NCI-H345 treated with DMSO at 0.1 percent for 48 hours (cell line): ENCODE measurements at regions not wholly inside any gene's neighbourhood (a gene's known extent, or its start where the extent isn't known, plus 50 kb on each side); places are given as distances from the start of the nearest gene placed in this dataset.
"Not testable (repeated sequence)": the region's sequence is repeated elsewhere in the genome, so short reads cannot be mapped to it uniquely, and the experiment has no call there.

Experiments used
- DNase-seq: peaks from one replicate; lab custom pipeline; 2025; ENCODE audit not compliant: unreplicated experiment; lab: John Stamatoyannopoulos, UW

DNA sequence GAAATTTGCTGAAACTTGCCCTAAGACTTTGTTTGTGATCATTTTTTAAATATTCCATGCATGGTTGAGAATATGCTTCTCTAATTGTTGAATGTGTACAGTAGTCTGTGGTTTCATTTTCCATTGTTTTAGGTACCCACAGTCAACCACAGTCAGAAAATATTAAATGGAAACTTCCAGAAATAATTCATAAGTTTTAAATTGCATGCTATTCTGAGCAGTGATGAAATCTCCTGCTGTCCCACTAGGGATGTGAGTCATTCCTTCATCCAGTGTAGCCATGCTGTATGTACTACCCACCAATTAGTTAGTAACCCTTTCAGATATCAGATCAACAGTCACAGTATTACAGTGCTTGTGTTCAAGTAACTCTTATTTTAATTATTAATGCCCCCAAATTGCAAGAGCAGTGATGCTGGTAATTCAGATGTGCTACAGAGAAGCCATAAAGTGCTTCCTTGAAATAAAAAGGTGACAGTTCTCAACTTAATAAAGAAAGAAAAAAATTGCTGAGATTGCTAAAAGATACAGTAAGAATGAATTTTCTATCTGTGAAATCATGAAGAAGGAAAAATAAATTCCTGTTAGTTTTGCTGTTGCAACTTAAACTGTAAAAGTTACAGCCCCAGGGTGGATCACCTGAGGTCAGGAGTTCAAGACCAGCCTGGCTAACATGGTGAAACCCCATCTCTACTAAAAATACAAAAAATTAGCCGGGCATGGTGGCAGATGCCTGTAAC, 79.9 kb upstream of the FBXL17 start:
- DNase-seq: no peak

- no peak for DNase-seq
Observed at GRCh38 chr5:108459769-108460168, 77.9 kb upstream of the FBXL17 start.

DNA sequence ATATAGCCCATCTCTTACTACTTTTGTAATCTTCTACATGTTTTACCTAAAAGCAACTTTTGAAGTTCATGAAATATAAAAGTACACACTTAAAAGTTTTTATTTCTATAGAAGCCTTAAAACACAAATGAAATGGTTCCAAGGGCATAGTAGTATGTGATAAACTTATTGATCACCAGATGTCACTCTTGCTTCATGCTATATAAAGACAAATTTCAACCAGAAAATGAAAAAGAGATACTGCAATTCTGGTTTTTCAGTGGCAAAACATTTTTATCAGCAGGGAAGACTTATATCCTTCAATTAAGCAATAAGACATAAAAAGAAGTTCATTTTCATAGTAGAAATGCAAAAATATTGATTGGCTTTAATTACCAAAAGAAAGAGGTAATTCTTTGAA, 69.4 kb upstream of the FBXL17 start:
- no peak for DNase-seq

DNA sequence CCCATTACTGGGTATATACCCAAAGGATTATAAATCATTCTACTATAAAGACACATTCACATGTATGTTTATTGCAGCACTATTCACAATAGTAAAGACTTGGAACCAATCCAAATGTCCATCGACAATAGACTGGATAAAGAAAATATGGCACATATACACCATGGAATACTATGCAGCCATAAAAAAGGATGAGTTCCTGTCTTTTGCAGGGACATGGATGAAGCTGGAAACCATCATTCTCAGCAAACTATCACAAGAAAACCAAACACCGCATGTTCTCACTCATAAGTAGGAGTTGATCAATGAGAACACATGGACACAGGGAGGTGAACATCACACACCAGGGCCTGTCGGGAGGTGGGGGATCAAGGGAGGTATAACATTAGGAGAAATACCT, 62.2 kb upstream of the FBXL17 start:
- not testable (repeated sequence) for DNase-seq

DNA sequence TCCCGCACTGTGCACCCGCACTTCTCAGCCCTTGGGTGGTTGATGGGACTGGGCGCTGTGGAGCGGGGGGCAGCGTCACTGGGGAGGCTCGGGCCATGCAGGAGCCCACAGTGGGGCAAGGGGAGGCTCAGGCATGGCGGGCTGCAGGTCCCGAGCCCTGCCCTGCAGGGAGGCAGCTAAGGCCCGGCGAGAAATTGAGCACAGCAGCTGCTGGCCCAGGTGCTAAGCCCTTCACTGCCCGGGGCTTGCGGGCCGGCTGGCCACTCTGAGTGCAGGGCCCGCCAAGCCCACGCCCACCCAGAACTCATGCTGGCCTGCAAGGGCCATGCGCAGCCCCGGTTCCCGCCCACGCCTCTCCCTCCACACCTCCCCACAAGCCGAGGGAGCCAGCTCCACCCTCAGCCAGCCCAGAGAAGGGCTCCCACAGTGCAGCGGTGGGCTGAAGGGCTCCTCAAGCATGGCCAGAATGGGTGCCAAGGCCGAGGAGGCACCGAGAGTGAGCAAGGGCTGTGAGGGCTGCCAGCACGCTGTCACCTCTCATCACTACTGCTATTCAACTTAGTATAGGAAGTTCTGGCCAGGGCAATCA, 60.3 kb upstream of the FBXL17 start:
- DNase-seq: not testable (repeated sequence)

DNA sequence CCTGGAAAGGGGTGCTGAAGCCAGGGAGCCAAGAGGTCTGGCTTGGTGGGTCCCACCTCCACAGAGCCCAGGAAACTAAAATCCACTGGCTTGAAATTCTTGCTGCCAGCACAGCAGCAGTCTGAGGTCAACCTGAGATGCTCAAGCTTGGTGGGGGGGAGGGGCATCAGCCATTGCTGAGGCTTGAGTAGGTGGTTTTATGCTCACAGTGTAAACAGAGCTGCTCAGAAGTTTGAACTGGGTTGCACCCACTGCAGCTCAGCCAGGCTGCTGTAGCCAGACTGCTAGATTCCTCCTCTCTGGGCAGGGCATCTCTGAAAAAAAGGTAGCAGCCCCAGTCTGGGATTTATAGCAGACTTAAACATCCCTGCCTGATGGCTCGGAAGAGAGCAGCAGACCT, 55.5 kb upstream of the FBXL17 start:
- DNase-seq: no peak

DNA sequence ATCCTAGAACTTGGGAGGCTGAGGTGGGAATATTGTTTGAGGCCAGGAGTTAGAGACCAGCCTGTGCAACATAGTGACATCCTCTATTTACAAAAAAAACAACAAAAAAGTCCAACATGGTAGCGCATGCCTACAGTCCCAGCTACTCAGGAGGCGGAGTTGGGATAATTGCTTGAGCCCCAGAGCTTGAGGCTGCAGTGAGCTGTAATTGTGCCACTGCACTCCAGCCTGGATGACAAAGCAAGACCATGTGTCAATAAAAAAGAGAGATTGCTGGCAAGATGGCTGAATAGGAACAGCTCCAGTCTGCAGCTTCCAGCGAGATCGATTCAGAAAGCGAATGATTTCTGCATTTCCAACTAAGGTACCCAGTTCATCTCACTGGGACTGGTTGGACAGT, 54.8 kb upstream of the FBXL17 start:
- DNase-seq: no peak

GRCh38 chr5:108433600-108433999, 51.7 kb upstream of the FBXL17 start:
- DNase-seq: no peak

DNA sequence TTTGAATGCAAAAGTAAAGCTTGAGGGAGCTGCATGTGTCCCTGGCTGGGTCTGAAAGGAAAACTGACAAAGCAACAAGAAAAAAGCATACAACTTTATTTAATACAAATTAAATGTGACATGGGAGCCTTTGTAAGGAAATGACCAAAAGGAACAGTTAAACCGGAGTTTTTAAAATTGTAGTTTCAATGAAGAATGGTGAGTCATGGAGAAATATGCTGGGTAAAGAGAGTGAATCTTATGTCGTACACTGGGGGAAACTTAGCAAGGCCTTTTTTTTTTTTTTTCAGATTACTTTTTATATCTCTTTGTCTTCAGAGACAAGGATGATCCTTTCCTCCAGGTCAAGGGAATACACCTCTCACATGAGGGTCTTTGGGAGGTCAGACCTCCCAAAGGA, 50.1 kb upstream of the FBXL17 start:
- no peak for DNase-seq
